Naive thymus-derived CD8-positive, alpha-beta T cell (primary cell): ENCODE measurements at regions not wholly inside any gene's neighbourhood (a gene's known extent, or its start where the extent isn't known, plus 50 kb on each side); places are given as distances from the start of the nearest gene placed in this dataset.

Experiments used
- ATAC-seq, 2 donors: fragments of 150-1000 bp; cut with Tn5 transposase in 1 of 2; sonication (Bioruptor Pico), chemical (Tn5 transposase) in 1 of 2; 1 replicate in 1 of 2; 2 replicates in 1 of 2; pipeline ENCODE4 v1.10.0; 2021; ENCODE audit warnings: mild to moderate bottlenecking in 2 of 2, moderate library complexity in 2 of 2
- POLR2A ChIA-PET: fragments of 350-600 bp; sonication (Branson Sonifier 250); formaldehyde crosslinking; loops from one replicate; lab custom pipeline; 2021; ENCODE audit warnings: antibody characterized with exemption; lab: Charles Lee
- DNase-seq, 10 donors: peaks; one replicate each; pipeline versions ENCODE4 v3.0.0 to v3.0.0-alpha.2; 2020 to 2022
- H3K27ac Mint-ChIP-seq, 10 donors: one replicate each; pipeline ENCODE4 v1.8.0; 2020 to 2022; ENCODE audit warnings: mild to moderate bottlenecking in 10 of 10, mixed read lengths in 10 of 10, moderate library complexity in 4 of 10, inconsistent platforms in 1 of 10
- H3K27me3 Mint-ChIP-seq, 5 donors: one replicate each; pipeline ENCODE4 v1.8.0; 2021 to 2022; ENCODE audit warnings: mixed read lengths in 5 of 5
- H3K36me3 Mint-ChIP-seq, 3 donors: one replicate each; pipeline ENCODE4 v1.8.0; 2020 to 2022; ENCODE audit warnings: mixed read lengths in 3 of 3, mild to moderate bottlenecking in 2 of 3, inconsistent platforms in 1 of 3
- H3K4me1 Mint-ChIP-seq, 4 donors: one replicate each; pipeline ENCODE4 v1.8.0; 2021 to 2022; ENCODE audit warnings: mixed read lengths in 4 of 4
- H3K4me3 Mint-ChIP-seq, 10 donors: one replicate each; pipeline ENCODE4 v1.8.0; 2020 to 2022; ENCODE audit warnings: mild to moderate bottlenecking in 10 of 10, mixed read lengths in 10 of 10, moderate library complexity in 6 of 10, inconsistent platforms in 1 of 10
- H3K9me3 Mint-ChIP-seq, 9 donors: one replicate each; pipeline ENCODE4 v1.8.0; 2020 to 2022; ENCODE audit warnings: mixed read lengths in 9 of 9, mild to moderate bottlenecking in 3 of 9, inconsistent platforms in 1 of 9, moderate library complexity in 1 of 9

DNA sequence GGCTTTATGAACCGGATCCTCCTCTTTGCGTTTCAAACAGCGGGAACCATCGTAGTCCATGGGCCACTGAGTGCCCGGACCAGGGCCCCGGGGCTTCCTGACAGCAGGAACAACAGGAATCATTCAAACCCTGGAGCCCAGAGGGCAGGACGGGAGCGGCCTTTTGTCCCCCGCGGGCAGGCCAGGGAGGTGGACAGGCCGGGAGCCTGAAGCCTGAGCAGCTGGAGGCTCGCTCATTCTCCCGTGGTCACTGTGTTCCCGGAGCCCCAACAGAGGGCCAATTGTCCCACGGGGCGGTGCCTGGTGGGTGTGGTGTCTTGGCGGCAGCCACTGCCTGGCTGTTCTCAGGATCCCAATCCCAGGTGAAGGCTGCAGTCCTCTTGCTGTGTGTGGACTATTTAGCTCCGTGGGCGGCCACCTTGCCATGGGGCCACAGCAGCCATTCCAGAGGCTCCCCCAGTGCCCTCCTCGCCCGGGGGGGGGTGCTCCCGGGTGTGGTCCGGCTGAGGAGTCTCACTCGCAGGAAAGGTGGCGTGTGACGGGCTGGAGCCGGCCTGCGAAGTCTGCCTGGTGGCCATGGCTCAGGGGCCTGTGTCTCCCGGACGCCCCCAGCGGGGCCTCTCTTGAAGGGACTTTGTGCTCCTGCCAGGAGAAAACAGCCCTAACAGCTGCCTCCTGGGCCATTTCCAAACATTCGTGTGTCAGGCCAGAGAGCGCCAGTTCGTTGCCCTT, 77.2 kb upstream of the BHLHE23 start:
- Mint-ChIP-seq H3K27ac (no peak overlapping the region), H3K9me3 (peaks cover 0 to 14% (median 7%) of the 10 kb centered on the region in 9 donors), H3K27me3 (peaks cover 11 to 69% (median 28%) of the 10 kb centered on the region in 5 donors), H3K36me3 (peaks cover 0 to 12% (median 0%) of the 10 kb centered on the region in 3 donors), H3K4me1 (no peaks in the 10 kb centered on the region), H3K4me3 (no peak overlapping the region)
- no peak for ATAC-seq
- POLR2A ChIA-PET = no interaction called here
- peak in 1 of 10 donors; percentile 31 for DNase-seq

DNA sequence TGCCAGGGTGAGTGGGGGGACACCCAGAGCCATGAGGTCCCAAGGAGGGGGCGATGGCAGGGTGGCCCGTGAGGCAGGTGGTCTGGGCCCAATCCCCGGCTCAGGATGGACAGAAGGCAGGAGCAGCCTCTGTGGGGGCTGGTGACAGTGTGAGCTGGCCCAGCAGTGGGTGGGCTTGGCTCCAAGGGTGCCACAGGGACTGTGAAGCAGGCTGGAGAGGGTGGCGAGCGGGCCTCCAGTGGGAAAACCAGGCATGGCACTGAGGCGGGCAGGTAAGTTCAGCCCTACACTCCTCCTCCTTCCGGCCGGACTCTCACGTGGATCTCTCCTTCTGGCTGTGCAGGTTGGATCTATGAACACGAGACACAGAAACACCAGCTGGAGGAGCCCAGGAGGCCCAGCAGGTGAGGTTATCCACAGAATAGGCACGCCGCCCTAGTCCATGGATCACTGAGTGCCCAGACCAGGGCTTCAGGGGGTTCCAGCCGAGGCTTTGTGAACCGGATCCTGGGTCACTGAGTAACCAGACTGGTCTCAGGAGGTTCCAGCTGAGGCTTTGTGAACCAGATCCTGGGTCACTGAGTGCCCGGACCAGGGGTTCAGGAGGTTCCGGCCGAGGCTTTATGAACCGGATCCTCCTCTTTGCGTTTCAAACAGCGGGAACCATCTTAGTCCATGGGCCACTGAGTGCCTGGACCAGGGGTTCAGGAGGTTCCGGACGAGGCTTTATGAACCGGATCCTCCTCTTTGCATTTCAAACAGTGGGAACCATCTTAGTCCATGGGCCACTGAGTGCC, 76.4 kb upstream of the BHLHE23 start:
- H3K4me1 Mint-ChIP-seq = no peaks in the 10 kb centered on the region
- H3K27ac Mint-ChIP-seq = no peak overlapping the region
- peaks cover 13 to 65% (median 27%) of the 10 kb centered on the region in 5 donors for H3K27me3 Mint-ChIP-seq
- ATAC-seq = no peak
- H3K36me3 Mint-ChIP-seq = peaks cover 0 to 17% (median 4%) of the 10 kb centered on the region in 3 donors
- peaks cover 5 to 22% (median 15%) of the 10 kb centered on the region in 9 donors for H3K9me3 Mint-ChIP-seq
- no peak overlapping the region for H3K4me3 Mint-ChIP-seq
- POLR2A ChIA-PET = no interaction called here
- DNase-seq = peak in 1 of 10 donors; percentile 38

DNA sequence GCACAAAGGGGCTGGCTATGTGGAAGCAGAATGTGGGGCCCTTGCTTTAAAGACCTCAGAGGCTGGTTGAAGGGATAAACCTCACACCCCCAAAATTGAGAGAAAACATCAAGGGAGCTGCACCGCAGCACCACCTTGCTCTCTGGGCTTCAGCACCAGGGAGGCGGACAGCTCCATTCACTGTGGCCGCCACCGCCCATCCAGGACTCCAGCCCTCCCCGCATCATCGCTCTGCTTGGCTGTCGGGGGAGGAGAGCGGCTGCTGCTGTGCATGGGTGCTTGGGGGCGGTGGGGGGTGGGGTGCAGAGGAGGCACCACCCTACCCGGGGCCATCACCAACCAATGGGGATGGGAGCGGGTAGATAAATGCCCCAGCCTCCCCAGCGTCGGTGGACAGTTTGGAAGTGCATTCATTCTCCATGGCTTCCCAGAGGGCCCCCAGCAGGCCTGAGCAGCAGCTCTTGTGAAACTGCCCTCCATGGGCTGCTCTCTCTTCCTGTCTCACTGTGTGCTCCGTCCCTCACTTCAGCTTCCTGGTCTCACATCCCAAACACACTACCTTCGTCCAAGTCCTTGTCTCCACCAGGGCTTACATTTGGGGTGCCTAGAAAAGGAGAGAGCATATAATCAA, 75.7 kb upstream of the BHLHE23 start:
- DNase-seq = peak in 9 of 10 donors; percentile 12 to 65 (median 42)
- peaks cover 0 to 24% (median 6%) of the 10 kb centered on the region in 3 donors for H3K36me3 Mint-ChIP-seq
- ATAC-seq = peak; percentile 42 to 65
- H3K9me3 Mint-ChIP-seq = peaks cover 7 to 30% (median 22%) of the 10 kb centered on the region in 9 donors
- POLR2A ChIA-PET = no interaction called here
- no peak overlapping the region for H3K27ac Mint-ChIP-seq
- H3K27me3 Mint-ChIP-seq = peaks cover 13 to 57% (median 22%) of the 10 kb centered on the region in 5 donors
- H3K4me3 Mint-ChIP-seq = peak overlapping the region in 1 of 10 donors; percentile 2
- no peaks in the 10 kb centered on the region for H3K4me1 Mint-ChIP-seq

DNA sequence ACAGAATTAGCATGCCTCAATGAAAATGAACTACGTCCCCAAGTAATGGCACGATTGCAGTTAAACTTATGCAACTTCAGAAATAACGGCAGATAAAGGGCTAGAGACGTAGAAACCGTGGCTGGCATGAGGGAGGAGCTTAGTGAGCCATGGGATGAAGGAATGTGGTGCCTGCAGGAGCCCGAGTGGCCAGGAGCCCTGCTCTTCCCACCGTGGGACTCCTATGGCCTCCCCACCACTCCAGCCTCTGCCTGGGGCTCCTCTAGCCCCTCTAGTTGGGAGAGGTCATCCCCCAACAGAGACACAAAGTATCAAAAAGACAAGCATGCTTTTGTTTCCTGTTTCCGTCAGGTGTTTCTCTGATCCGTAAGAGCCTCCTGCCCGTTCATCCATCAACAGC, 75.1 kb upstream of the BHLHE23 start:
- Mint-ChIP-seq H3K27me3 (peaks cover 13 to 52% (median 19%) of the 10 kb centered on the region in 5 donors), H3K4me3 (peak overlapping the region in 1 of 10 donors; percentile 20), H3K4me1 (no peaks in the 10 kb centered on the region), H3K27ac (no peak overlapping the region), H3K36me3 (peaks cover 0 to 30% (median 7%) of the 10 kb centered on the region in 3 donors), H3K9me3 (peaks cover 7 to 35% (median 25%) of the 10 kb centered on the region in 9 donors)
- ATAC-seq (no peak), DNase-seq (no peak)
- POLR2A ChIA-PET = no interaction called here

DNA sequence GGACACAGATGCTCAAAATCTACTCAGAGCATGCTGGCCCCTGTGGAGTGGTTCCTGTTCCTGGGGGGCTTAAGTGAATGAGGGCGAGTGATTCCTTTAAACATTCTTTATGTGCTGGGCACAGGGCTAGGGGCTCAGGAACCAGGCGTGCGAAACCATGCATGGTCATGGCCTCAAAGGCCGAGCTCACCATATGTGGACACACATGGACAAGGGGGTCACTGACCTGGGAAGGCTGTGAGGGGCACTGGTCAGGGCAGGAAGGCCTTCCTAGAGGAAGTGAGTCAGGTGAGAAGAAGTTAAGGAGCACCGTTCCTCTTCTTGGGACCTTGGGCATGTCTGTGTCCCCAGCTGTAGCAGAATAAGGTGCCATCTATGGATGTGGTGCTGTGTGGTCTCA, 74.6 kb upstream of the BHLHE23 start:
- Mint-ChIP-seq H3K36me3 (peaks cover 0 to 35% (median 12%) of the 10 kb centered on the region in 3 donors), H3K27me3 (peaks cover 13 to 49% (median 19%) of the 10 kb centered on the region in 5 donors), H3K9me3 (peaks cover 7 to 40% (median 30%) of the 10 kb centered on the region in 9 donors), H3K4me3 (no peak overlapping the region), H3K4me1 (no peaks in the 10 kb centered on the region), H3K27ac (no peak overlapping the region)
- ATAC-seq (no peak), DNase-seq (peak in 1 of 10 donors; percentile 4)
- POLR2A ChIA-PET = no interaction called here

DNA sequence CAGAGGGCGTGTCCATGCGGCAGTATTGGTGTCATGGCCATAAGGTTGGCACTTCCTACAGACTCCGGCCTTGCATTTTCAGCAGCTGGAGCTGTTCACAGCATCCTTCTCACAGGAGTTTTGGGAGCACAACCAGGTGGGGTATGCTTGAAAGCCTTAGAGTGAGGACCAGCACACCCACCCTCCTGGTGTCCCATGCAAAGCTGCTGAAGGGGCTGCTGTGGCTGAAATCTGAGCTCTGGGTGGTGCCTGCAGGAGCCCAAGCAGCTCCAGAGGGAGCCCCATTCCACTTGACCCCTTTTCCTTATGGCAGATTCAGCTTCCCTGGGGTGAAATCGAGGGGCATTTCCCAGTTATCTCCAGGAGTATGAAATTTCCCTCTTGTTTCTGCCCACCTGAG, 74.0 kb upstream of the BHLHE23 start:
- Mint-ChIP-seq H3K4me3 (no peak overlapping the region), H3K9me3 (peaks cover 7 to 46% (median 33%) of the 10 kb centered on the region in 9 donors), H3K27ac (no peak overlapping the region), H3K27me3 (peaks cover 12 to 47% (median 22%) of the 10 kb centered on the region in 5 donors), H3K36me3 (peaks cover 0 to 39% (median 14%) of the 10 kb centered on the region in 3 donors), H3K4me1 (no peaks in the 10 kb centered on the region)
- POLR2A ChIA-PET = no interaction called here
- no peak for DNase-seq
- ATAC-seq = no peak

DNA sequence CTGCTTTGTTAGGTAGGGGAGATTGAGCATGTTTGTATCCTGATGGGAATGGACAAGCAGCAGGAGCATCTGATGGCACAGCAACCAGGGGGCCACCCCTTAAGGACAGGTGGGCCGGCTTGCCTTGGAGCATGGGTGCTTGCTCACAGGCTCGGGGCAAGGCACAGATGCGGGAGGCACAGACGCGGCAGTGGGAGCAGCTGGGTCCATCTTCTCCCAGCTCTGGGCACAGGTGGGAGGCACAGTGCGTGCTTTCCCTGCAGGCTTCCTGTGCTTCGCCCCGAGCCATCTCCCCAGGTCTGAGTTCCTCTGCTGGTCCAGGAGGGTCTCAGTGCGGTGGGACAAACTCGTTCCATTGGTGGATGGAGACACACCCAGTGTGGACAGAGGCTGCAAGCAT, 73.6 kb upstream of the BHLHE23 start:
- DNase-seq (no peak), ATAC-seq (no peak)
- peaks cover 0 to 39% (median 17%) of the 10 kb centered on the region in 3 donors for H3K36me3 Mint-ChIP-seq
- no peaks in the 10 kb centered on the region for H3K4me1 Mint-ChIP-seq
- peaks cover 7 to 50% (median 33%) of the 10 kb centered on the region in 9 donors for H3K9me3 Mint-ChIP-seq
- no peak overlapping the region for H3K4me3 Mint-ChIP-seq
- POLR2A ChIA-PET = no interaction called here
- H3K27ac Mint-ChIP-seq = no peak overlapping the region
- H3K27me3 Mint-ChIP-seq = peaks cover 9 to 47% (median 21%) of the 10 kb centered on the region in 5 donors

DNA sequence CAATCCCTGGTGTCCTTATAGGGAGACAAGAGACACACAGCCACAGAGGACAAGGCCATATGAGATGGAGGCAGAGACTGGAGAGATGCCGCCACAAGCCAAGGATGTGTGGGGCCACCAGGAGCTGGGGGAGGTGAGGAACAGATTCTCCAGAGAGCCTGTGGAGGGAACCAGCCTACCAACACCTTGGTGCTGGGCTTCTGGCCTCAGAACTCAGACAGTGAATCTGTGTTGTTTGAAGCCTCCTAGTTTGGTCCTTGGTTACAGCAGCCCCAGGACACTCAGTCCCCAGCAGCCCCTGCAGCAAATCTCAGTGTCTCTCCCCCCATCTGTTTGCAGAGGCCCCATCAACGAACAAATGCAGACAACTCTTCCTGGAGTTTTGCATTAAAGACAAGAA, 73.2 kb upstream of the BHLHE23 start:
- H3K27me3 Mint-ChIP-seq = peaks cover 11 to 49% (median 22%) of the 10 kb centered on the region in 5 donors
- H3K4me1 Mint-ChIP-seq = no peaks in the 10 kb centered on the region

DNA sequence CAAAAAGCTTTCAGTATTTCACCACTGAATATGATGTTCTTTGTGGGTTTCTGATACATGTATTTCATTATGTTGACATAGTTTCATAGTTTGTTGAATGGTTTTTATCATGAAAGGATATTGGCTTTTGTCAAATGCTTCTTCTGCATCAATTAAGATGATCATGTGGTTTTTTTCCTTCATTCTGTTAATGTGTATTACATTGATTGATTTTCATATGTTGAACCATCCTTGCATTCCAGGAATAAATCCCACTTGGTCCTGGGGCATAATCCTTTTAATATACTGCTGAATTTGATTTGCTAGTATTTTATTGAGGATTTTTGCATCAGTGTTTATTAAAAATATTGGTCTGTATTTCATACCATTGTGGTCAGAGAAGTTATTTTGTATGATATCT, 70.9 kb upstream of the BHLHE23 start:
- POLR2A ChIA-PET = no interaction called here
- H3K4me3 Mint-ChIP-seq = no peak overlapping the region
- H3K36me3 Mint-ChIP-seq = peaks cover 0 to 39% (median 17%) of the 10 kb centered on the region in 3 donors
- no peak overlapping the region for H3K27ac Mint-ChIP-seq
- peaks cover 0 to 3% (median 1%) of the 10 kb centered on the region in 4 donors for H3K4me1 Mint-ChIP-seq
- DNase-seq = no peak
- H3K27me3 Mint-ChIP-seq = peaks cover 16 to 57% (median 26%) of the 10 kb centered on the region in 5 donors
- no peak for ATAC-seq
- peaks cover 7 to 52% (median 33%) of the 10 kb centered on the region in 9 donors for H3K9me3 Mint-ChIP-seq

More for the DNA sequence above, 73.2 kb upstream of the BHLHE23 start:
- no peak overlapping the region for H3K4me3 Mint-ChIP-seq
- POLR2A ChIA-PET = no interaction called here
- ATAC-seq (no peak), DNase-seq (no peak)
- peaks cover 0 to 39% (median 17%) of the 10 kb centered on the region in 3 donors for H3K36me3 Mint-ChIP-seq
- no peak overlapping the region for H3K27ac Mint-ChIP-seq
- H3K9me3 Mint-ChIP-seq = peaks cover 7 to 52% (median 33%) of the 10 kb centered on the region in 9 donors

DNA sequence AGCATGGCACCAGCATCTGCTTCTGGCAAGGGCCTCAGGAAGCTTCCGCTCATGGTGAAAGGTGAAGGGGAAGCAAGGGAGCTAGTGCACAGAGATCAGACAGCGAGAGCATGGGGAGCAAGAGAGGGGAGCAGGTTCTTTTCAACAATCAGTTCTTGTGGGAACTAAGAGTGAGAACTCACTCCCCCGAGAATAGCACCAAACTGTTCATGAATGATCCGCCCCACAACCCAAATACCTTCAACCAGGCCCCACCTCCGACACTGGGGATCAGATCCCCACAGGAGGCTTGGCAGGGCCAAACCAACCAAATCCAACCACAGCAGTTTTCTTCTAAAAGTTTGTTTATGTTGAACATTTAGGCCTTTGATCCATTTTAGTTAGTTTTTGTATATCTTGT, 69.7 kb upstream of the BHLHE23 start:
- Mint-ChIP-seq H3K27ac (no peak overlapping the region), H3K36me3 (peaks cover 0 to 39% (median 17%) of the 10 kb centered on the region in 3 donors), H3K4me3 (no peak overlapping the region), H3K4me1 (peaks cover 0 to 8% (median 3%) of the 10 kb centered on the region in 4 donors), H3K9me3 (peaks cover 7 to 52% (median 33%) of the 10 kb centered on the region in 9 donors), H3K27me3 (peaks cover 17 to 53% (median 24%) of the 10 kb centered on the region in 5 donors)
- DNase-seq (peak in 1 of 10 donors; percentile 26), ATAC-seq (no peak)
- POLR2A ChIA-PET = no interaction called here

DNA sequence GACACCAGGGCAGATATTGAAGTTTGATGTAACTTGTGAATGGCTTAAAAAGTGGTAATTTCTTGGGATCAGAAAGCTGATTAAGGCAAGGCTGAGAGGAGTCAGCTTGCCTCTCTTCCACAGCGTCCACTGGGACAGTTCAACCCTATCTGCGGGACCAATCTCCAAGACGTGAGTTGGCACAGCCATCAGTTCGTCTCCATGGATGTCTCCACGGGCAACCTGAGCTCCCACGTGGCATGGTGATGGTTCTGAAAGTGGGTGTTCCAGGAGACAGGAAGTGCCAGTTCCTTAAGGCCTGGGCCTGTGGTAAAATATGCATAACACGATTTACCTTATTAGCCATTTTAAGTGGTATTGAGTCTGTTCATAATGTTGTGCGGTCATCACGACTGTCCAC, 67.9 kb upstream of the BHLHE23 start:
- POLR2A ChIA-PET = no interaction called here
- peaks cover 0 to 33% (median 17%) of the 10 kb centered on the region in 3 donors for H3K36me3 Mint-ChIP-seq
- H3K9me3 Mint-ChIP-seq = peaks cover 4 to 52% (median 33%) of the 10 kb centered on the region in 9 donors
- H3K27ac Mint-ChIP-seq = no peak overlapping the region
- peaks cover 23 to 52% (median 32%) of the 10 kb centered on the region in 5 donors for H3K27me3 Mint-ChIP-seq
- H3K4me3 Mint-ChIP-seq = no peak overlapping the region
- ATAC-seq (no peak), DNase-seq (no peak)
- H3K4me1 Mint-ChIP-seq = peaks cover 0 to 15% (median 3%) of the 10 kb centered on the region in 4 donors

DNA sequence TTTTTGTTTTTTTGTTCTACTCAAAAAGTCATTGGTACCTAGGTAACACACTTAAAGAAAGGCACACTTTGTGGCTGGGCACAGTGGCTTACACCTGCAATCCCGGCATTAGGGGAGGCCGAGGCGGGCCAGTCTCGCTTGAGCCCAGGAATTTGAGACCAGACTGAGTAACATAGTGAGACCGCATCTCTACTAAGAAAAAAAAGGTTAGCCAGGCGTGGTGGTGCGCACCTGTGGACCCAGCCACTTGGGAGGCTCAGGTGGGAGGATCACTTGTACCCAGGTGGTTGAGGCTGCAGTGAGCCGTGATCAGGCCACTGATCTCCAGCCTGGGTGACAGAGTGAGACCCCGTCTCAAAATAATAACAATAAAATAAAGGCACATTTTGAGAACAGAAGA, 67.4 kb upstream of the BHLHE23 start:
- H3K27ac Mint-ChIP-seq = peak overlapping the region in 2 of 10 donors; percentile 24 to 43
- H3K4me1 Mint-ChIP-seq = peaks cover 0 to 15% (median 3%) of the 10 kb centered on the region in 4 donors
- H3K4me3 Mint-ChIP-seq = no peak overlapping the region
- H3K36me3 Mint-ChIP-seq = peaks cover 0 to 29% (median 17%) of the 10 kb centered on the region in 3 donors
- H3K27me3 Mint-ChIP-seq = peaks cover 25 to 57% (median 32%) of the 10 kb centered on the region in 5 donors
- ATAC-seq (no peak), DNase-seq (peak in 1 of 10 donors; percentile 11)
- POLR2A ChIA-PET = no interaction called here
- H3K9me3 Mint-ChIP-seq = peaks cover 4 to 47% (median 31%) of the 10 kb centered on the region in 9 donors
